GM21786 (cell line): ENCODE measurements at regions not wholly inside any gene's neighbourhood (a gene's known extent, or its start where the extent isn't known, plus 50 kb on each side); places are given as distances from the start of the nearest gene placed in this dataset.
"Not testable (repeated sequence)": the region's sequence is repeated elsewhere in the genome, so short reads cannot be mapped to it uniquely, and the experiment has no call there.

ENCODE experiments used
- ATAC-seq: cut with Tn5 transposase; IDR thresholded peaks from one replicate; pipeline ENCODE4 v1.9.1; 2021; ENCODE audit not compliant: unreplicated experiment

DNA sequence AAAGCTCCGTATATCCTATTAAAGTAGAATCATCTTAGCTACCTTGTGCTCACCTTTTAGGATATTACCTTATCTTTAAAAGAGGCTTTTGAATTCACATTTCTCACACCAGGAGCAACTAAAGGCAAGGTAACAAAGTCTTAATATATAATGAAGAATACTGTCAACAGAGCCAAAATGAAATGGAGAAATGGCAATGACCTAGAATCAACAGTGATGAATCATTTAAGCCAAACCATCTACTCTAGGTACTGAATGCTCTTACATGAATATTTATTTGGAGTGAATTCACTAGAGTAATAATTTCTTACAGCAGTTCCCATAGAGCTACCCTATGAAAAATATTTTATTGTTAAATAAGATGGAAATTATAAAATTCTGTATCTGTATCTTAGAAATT is 421.0 kb downstream of the RND3 start:
- ATAC-seq: no peak

DNA sequence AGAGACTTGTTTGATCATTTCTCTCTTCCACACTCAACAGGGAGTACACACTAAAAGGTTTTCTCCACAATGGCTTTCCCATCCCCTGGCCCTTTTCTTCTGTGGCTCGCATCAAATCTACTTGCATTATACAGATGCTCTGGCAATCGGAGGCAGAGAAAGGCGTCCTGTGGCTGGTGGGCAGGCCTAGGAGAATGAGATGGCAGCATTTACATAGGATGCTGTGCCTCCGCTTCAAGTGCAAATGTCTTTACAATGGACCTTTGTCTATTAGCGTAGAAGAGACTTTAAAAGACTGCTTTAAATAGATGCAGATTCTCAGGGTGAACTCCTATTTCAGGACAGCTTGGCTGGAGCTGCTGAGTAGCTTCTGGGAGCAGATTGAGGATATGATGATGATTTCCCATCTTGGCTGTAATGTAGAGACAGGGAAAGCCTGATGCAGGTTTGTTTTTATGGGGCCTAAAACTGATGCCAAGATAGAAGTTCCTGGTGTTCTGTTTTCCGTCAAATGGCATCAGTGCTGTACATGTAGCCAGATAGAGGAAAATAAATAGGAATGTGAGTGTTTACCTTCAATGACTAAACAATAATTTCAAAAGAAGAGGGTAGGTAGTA is 423.4 kb downstream of the RND3 start:
- no peak for ATAC-seq

GRCh38 chr2:150063432-150063889 is 424.0 kb downstream of the RND3 start:
- no peak for ATAC-seq

DNA sequence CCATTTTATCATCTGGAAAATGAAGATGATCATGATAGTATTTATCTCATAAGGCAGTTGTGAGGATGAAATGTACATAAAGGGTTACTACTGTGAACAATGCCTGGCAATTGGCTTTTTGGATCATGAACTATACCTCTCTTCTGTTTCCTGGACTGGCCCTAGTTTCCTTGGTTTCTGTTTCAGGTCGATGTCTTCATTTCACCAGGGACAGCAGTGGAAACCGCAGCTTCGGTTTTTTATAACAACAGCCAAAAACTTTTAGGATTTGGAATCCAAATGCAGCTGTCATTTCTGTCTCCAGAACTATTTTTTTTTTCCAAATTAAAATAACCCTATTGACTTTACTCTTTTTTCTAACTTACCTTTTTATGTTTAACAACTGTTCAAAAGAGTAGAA is 425.1 kb downstream of the RND3 start:
- no peak for ATAC-seq

DNA sequence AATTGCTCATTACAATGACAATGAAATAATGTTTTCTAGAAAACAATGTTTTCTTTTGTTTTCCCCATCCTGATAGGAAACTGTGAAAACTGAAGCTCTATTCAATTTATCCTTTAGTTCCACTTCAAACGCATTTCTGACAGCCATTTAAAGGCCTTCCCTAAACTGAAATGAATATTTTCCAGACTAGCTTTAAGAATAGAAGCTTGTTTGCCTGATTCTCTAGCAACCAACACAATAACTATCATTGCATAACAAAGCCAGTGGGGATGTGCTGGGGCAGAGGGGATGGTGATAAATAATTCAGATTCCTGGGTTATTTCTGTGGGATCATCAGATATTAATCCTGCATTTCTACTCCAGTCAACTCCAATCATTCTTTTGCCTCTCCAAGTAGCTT is 427.1 kb downstream of the RND3 start:
- no peak for ATAC-seq

DNA sequence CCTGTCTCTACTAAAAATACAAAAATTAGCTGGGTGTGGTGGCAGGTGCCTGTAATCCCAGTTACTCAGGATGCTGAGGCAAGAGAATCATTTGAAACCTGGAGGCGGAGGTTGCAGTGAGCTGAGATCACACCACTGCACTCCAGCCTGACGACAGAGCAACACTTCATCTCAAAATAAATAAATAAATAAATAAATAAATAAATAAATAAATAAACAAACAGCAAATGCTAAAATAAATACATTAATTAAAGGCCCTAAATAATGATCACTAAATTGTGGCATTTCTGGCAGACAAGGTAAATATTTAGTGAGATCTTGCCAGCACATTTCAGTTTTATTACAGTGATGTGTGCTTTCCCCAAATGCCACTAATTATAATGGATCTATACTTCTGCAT is 427.8 kb downstream of the RND3 start:
- ATAC-seq: not testable (repeated sequence)

DNA sequence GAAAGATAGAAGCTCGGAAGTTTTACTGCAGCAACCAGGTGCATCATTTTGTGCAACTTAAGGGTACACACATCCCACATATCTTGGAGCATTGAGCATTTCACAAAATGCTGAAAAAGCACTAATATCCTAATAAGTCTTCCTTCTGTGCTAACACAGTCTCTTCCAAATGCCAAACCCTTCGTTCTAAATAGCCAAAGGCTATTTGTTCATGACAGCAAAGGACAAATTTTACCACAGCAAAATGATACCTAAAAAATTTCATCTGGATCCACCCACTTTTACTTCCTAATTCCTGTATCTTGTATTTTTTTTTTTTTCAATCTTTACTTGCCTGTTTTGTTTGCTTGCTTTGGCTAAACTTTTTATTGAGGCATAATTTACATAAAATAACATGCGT is 435.0 kb downstream of the RND3 start:
- no peak for ATAC-seq

- peak; percentile 72 for ATAC-seq
Measured at GRCh38 chr2:150051004-150051403, 436.5 kb downstream of the RND3 start.

- no peak for ATAC-seq
Measured at GRCh38 chr2:150050036-150050435, 437.4 kb downstream of the RND3 start.

- ATAC-seq: no peak
Measured at GRCh38 chr2:150047620-150048222, 439.7 kb downstream of the RND3 start.

DNA sequence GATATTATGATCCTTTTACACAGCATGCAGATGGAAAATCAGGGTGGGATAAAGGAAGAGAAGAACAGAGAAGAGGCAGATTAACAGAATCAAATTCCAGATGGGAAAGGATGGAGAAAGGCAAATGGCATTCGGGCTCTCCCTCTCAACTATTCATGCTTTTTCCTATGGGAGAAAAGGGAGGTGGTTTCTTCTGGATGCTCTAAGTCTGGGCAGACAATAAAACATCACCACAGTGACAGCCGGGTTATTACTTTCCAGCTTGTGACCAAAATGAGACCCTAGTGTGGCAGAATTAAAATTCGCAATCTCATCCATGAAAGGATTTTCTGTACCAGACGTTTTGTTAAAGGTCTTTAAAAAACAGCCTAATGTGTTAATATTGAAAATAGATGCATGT is 440.7 kb downstream of the RND3 start:
- ATAC-seq: no peak

GRCh38 chr2:150046211-150046610 is 441.3 kb downstream of the RND3 start:
- ATAC-seq: no peak

DNA sequence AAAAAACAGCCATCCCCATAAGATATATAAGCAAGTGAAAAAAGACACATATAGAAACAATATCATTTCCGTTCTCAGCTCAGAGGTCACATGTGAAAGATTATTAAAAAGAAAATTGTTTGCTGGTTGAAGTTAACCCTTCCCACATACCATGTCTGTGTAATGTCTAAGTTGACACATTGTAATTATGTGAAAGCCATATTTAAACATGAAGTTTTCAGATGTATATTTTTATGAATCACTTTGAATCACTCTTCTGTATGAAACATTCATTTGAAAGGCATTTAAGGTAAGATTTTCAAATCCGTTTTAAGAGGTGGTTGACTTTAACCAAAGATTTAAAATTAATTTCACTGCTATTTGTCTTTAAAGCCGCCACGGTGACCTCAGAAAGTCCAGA is 441.9 kb downstream of the RND3 start:
- ATAC-seq: no peak

GRCh38 chr2:150043172-150043500 is 444.3 kb downstream of the RND3 start:
- ATAC-seq: no peak

- ATAC-seq: no peak
Measured at GRCh38 chr2:150042500-150043171, 444.8 kb downstream of the RND3 start.

DNA sequence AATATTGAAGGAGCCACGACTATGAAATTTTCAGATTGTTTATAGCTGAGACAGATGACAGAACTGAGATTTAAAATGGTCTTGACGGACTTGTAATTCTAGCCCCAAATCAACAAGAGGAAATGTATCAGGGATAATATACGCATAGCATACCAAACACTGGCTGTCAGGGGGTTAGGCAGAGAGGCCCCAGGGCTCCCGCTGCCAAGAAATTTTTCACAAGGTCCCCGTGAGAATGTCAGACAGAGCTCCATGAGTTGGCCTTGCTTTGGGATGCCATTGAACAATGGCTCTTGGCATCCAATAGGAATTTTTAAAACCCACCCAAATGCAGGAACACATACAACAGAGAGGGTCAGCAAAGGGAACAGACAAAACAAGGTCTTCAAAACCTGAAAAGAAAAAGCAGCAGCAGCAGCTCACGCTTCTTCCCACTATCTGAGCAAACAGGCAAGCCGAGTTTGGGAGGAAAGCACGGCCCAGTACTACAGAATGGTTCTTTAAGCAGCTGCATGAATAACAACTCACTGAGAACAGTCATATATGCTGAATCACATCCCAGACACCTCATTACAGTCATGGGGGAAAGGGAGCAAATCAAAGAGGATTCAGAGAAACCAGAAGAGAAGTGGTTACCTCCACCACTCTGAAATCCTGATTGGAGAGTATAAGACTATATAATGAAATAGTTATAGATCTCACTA is 445.6 kb downstream of the RND3 start:
- no peak for ATAC-seq

GRCh38 chr2:150036622-150037021 is 449.0 kb upstream of the MMADHC start:
- ATAC-seq: no peak

DNA sequence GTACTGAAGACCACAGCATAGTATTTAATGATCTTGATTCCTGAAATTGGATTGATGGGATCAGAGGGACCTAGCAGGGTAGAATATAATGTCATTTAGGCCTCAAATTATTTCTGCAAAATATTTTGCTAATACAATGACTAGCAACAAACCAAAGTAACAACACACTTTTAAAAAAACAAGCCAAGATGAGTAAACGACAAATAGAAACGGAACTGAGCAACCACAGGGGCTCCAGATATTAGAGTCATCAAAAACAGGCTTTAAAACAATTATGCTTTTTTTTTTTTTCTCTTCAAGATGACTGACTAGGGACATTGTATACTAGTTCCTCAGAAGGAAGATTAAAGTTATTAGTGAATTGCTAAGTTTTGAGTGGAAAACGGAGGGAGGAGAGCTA is 447.1 kb upstream of the MMADHC start:
- no peak for ATAC-seq

DNA sequence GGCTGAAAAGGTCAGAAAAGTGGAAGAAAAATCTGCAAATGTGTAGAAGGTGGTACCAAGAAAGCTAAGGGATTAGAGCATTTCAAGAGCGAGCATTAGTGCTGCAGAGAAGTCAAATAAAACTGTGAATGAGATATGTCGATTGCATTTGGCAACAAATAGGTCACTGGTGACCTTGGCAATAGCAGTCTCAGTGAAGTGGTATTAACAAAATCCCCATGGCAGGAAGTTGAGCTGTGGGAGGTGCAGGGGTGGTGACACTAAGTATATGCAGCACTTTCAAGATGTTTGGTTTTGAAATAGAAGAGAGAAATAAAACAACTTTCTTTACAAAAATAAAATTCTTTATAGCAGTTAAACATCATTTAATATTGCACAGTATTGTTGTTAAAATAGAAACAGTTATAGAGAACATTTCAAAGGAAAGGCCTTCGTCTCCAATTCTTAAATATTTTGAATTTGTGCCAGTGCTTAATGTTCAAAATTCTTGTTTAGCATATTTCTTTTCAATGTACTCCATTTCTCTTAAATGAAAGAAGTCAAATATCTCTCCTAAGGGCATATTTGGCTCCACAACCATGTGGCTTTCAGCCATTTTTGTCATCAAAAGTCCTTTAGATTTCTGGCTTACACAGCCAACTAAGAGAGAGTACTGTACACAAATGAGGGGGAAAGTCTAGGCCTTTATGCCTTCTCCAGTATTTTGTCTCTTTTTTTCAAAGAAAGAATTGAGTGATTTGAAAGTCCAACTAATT is 443.0 kb upstream of the MMADHC start:
- no peak for ATAC-seq

DNA sequence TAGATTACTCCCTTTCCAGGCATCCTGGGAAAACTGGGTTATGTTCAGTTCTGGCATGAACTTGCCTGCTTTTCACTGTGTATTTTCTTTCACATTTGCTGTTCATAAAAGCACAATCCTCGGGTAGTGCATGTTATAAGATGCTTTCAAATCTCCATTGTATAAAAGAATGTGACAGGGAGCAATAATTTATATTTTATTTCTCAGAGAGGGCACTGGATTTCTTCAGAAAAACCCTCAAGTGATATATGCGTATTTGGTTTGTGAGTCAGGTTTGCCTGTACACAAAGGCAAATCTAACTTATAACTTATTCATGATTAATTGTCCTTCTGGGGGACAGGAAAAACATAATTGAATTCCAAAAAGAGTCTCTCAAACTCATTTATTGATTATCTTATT is 440.7 kb upstream of the MMADHC start:
- no peak for ATAC-seq

- ATAC-seq: no peak
Measured at GRCh38 chr2:150027164-150027563, 439.6 kb upstream of the MMADHC start.
